ENCODE measurements at regions not wholly inside any gene's neighbourhood (a gene's known extent, or its start where the extent isn't known, plus 50 kb on each side); places are given as distances from the start of the nearest gene placed in this dataset.
A peak's percentile ranks its signal among the peaks of the same experiment; 100 is the strongest.

DNA sequence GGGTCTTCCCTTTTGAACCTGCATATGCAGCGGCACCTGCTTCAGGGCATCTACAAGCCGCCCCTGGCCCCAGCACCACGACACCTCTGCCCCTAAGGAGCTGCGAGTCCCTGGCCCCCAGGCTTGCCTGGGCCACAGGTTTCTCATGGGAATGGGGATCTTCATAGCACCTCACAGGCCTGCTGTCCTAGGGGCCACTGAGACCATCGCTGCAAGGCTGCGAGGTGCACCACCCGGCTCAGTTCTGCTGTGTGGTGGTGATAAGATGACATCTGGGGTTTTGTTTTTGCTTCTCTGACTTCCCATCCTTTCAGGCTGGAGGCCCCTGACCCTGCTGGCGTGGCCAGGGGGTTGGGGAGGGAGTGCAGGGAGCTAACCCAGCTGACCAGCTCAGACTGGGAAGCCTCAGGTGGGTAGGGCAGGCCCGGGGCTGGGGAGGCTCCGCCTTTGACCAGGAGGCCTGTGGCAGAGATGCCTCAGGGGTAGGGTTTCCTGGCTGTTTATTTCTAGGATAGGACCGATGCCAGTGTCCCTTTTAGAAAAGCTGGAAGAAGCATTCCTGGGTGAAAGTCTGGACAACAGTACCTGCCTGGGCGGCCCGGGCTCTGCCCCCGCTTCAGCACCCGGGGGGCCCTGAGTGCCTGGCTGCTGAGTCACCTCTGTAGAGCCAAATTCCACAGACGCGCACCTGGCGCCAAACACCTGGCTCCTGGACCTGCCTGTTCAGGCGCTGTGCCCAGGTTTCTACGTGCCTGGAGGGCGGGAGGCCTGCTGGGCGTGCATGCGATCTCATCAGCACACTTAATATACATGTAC lies 264.7 kb downstream of the DLL1 start:
- no peak for DNase-seq

GRCh38 chr6:170025341-170025911 lies 265.5 kb downstream of the DLL1 start:
- no peak for DNase-seq

DNA sequence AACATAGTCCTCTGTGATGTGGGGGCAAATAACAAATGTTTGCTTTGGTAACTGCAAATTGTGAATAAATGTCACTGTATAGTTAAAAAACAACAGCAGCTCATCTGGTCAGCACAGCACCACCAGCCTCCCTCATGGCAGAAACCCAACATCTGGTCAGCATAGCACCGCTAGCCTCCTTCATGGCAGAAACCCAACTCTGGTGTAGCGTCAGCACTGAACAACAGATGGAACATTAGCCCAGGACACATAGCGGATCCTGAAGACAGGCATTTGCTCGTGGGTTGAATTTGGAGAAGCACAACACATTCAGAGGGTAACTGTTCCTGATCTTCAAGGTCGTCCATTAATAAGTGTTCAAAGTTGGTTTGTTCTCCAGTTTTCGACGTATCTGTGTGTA lies 265.9 kb downstream of the DLL1 start:
- no peak for DNase-seq

GRCh38 chr6:170023620-170024521 lies 267.0 kb downstream of the DLL1 start:
- DNase-seq: no peak

GRCh38 chr6:170022827-170023619 lies 267.9 kb downstream of the DLL1 start:
- DNase-seq: no peak

DNA sequence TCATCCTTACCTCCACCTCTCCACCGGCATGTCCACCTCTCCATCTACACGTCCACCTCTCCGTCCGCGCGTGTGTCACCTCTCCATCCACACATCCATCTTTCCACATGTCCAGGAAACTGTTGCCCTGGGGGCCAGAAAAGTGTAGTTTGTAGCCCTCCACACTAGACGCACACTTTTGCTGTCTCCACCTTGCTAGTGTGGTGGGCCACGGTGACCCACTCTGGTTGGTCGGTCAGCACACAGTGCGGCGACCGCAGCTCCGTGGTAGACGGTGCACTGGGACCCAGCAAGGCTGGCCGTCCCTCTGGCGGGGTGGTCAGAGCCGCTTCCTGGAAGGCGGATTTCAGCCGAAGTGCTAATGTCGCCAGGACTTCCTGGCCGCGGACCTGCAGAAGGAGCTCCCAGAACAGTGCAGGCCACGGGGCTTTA lies 268.6 kb downstream of the DLL1 start:
- DNase-seq: no peak

DNA sequence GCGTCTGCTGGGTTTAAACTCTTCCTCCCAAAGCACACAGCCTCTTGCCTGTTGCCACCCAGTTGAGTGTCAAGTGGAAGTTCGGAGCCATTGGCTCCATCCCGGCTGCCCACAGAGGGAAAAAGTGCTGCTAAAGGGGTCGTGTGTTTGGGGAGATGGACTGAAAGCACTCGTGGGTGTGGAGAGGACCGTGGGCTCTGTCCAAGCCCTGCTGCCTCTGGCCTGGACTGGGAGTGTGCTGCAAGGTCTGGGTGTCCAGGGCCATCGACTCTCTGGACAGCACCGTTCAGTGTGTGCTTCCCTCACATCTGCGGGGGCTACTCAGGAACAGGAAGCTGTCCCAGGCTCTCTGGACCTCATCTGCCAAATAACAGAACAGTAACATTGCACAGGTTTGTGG lies 269.3 kb downstream of the DLL1 start:
- DNase-seq: no peak

DNA sequence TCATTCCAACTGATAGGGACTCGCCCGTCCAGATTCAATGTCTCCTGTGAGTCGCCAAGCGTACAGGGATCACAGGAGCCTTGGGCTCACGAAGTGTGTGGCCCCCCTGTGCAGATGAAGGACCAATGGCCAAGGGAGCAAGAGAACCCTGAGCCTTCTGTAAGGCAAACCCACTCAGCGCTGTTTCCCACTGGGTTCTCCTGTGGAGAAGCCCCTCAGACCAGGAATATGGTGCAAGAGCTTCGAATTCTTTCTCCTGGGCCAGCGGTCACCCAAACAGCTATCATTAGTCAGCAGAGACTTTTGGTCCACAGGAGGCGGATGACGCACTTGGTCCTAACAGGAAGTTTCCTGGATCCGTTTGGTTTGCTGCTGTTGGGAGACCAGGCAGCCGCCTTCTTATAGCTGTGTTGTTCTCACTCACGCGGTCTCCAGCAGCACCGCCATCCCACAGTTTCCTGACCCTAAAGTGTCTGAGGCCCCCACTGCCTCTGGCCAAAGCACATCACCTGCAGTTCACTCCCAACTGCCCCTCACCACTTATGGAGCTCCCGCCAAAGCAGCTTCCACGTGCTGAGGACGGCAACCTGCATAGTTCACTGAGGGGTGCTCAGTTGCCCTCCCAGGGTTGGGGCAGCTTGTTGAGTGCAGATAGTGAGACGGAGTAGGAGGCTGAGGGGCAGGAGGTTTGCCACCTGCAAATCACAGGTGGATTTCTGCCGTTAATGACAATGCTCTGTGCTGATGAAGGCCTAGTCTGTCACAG lies 268.6 kb downstream of the ERMARD start:
- no peak for DNase-seq

GRCh38 chr6:170018936-170019817 lies 267.8 kb downstream of the ERMARD start:
- DNase-seq: no peak

DNA sequence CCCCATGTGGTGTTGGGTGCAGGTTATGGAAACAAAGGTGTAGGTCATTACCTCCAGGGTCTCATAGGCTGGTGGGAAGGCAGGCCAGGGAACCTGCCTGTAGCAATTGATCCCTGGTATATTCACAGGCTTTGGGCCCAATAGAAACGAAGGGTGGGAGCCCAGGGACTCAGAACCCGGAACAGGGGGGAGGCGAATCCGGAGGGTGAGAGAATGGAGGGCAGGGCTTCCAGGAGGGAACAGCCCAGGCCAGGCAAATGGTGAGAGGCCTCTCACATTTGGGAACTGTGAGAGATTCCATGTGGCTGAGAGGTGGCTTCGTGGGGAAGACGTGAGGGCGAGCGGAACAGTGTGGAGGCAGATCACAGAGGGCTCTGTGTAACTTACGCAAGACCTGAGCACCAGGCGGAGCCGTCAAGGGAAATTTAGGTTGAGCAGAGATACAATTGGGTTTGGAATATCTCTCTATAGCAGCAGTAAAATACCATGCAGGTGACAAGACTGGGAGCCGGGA lies 267.1 kb downstream of the ERMARD start:
- no peak for DNase-seq

GRCh38 chr6:170017603-170018320 lies 266.3 kb downstream of the ERMARD start:
- no peak for DNase-seq

DNA sequence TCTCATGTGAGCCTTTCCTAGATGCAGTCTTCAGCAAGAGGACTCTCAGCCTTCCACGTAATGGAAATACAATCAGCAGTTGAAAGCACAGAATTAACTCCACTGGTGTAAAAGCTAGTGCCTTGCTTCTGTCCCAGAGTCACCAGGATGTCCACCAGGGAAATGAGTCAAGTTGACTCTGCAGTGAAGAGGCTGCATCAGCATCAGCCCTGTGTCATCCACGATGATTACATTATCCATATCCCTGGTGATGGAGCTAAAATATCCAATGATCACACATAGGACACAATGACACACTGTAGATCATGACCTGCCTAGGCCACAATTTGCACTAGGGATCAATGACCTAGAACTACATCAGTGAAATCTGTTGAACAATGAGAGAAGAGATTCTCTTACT lies 262.4 kb downstream of the ERMARD start:
- no peak for DNase-seq

- DNase-seq: no peak
Measured at GRCh38 chr6:170012037-170012330, 260.6 kb downstream of the ERMARD start.

- DNase-seq: peak; percentile 18
Measured at GRCh38 chr6:170011204-170012036, 260.0 kb downstream of the ERMARD start.

DNA sequence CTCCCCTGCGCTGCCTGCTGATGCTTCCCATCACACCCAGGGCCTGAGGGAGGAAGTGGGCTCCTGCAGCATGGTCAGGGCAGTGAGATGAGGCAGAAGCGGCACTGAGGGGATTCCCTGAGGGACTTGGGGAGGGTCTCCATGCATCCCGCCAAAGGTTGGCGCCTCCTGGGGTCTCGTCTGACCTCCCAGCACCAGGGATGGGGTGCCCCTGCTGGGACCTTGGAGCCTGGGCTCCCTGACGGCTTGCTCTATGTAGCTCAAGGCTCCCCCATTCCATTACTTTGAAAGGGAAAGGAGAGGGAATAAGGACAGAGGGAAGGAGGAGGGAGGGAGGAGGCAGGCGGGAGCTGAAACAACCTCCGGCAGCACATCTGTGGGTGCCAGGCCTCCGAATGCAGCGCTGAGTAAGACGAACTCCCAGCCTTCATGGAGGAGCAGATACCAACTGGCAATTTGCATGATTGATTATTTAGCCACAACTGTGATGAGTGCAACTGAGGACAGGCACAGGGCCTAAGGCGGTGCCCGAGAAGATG lies 259.3 kb downstream of the ERMARD start:
- no peak for DNase-seq

- DNase-seq: no peak
Measured at GRCh38 chr6:170008294-170008785, 256.9 kb downstream of the ERMARD start.

GRCh38 chr6:170007468-170008293 lies 256.3 kb downstream of the ERMARD start:
- no peak for DNase-seq
